Stimulated activated naive CD4-positive, alpha-beta T cell treated with Interleukin-2 at 50 U/mL for 16 hours (primary cell): ENCODE measurements at regions not wholly inside any gene's neighbourhood (a gene's known extent, or its start where the extent isn't known, plus 50 kb on each side); places are given as distances from the start of the nearest gene placed in this dataset.

Experiments used
- DNase-seq: peaks from one replicate; lab custom pipeline; 2025; lab: John Stamatoyannopoulos, UW

- DNase-seq: no peak
These were observed 68.3 kb upstream of the EDN1 start for GRCh38 chr6:12221856-12222255.

DNA sequence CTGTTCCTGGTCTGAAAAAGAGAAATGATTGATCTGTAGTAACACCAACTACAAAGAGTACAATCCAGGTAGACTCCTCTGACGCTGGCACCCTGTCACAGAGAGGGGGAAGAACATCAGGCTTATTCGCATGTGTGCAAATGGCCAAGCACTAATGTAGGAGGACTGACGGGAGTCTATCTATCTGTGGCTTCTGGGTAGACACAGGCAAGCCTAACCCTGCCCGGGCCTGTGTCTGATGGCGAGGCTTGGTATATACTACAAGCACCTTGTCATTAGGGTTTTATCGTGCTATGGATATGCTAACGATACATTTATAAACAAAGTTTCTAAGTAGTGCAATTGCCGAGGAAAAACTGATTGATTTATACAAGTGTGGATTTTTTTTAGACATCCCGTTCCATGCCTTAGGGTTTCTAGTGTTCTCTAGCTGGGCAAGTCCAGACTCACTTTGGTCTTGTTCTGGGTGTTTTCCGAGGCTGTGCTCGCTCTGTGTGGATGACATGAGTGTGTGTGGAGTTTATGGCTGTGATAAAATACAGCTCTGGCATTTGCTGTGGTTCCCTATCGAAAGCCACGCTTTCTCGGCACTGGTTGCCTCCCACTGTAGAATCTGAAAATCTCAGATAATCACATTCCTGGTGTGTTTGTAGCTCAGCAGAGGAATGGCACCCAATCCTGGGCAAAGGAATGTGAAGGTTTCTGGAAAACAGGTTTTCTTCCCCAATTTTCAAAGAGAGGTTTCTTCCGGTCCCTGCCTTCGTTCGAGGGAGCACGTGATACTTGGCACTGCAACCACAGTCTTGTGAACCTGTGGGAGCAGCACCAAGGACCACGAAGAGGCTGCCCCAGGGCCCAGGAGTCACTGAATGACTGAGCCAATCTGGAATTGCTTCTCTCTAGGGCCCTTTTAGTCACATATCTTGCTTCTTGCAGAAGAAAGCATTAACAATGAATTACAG is 67.5 kb upstream of the EDN1 start:
- DNase-seq: no peak

DNA sequence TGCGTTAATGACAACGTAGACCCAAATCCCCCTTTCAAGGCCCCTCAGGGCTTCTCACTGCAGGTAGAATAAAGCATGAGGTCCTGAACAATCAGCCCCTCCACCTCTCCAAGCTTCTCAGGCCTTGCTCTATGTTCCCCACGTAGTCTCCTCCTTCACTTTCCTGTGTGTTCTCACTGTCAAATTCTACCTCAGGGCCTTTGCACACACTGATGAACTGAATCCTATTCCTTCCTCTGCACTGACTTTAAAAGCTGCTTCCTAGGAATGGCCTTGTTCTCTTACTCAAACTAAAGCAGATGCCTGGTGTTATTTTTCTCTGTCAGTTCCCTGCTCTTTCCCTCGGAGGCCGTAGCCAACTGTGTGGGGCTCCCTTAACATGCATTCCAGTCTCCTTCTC is 66.8 kb upstream of the EDN1 start:
- no peak for DNase-seq

DNA sequence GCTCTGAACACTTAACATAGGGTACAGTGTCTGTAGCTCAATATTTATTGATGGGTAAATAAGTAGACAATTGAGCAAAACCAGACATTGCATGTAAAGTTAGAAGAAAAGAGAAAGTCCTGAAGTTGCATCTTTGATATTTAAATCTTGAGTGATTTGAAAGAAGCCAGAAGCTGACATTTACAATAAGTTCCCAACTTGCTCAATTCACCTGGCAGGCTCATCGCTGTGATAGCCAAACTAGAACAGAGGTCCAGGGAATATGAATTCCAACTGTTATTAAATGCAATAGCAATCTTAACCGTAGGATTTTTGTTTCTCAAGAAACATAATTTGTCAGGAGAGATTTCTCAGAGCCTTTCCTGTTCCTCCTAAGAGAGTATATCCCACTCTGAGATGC is 65.9 kb upstream of the EDN1 start:
- no peak for DNase-seq

DNA sequence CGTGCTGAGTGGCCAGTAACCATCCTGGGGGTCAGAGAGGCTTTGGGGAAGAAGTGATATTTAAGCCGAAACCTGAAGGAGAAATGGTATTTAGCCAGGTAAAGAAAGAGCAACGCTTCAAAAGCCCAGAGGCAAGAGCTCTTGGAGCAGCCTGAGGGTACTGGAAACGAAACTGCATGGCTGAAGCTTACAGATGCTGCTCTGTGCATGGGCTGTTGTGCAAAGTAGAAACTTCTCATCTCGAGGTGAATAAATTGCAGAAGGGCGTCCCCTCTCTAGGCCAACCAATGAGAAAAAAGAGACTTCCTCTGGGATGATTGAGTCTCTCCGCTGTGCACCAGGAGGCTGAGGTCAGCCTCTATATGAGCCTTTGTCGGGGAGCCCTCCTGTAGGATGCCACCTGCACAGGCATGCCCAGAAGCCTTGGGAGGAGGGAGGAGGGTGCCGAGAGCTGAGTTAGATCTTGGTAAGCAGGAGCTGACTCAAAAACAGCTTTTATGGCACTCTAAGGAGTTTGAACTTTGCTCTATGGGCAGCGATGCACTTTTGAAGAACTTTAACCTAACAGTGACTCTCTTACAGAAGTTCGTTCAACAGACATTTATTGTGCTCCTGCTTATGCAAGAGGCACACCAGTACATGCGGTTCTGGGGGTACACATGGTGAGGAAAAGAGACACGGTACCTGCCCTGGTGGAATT is 61.6 kb upstream of the EDN1 start:
- no peak for DNase-seq

GRCh38 chr6:12229332-12229731 is 60.8 kb upstream of the EDN1 start:
- DNase-seq: no peak

- no peak for DNase-seq
These were observed 59.6 kb upstream of the EDN1 start for GRCh38 chr6:12230523-12230922.

- DNase-seq: no peak
These were observed 57.8 kb upstream of the EDN1 start for GRCh38 chr6:12232339-12232738.

- DNase-seq: no peak
These were observed 57.3 kb upstream of the EDN1 start for GRCh38 chr6:12232821-12233220.

DNA sequence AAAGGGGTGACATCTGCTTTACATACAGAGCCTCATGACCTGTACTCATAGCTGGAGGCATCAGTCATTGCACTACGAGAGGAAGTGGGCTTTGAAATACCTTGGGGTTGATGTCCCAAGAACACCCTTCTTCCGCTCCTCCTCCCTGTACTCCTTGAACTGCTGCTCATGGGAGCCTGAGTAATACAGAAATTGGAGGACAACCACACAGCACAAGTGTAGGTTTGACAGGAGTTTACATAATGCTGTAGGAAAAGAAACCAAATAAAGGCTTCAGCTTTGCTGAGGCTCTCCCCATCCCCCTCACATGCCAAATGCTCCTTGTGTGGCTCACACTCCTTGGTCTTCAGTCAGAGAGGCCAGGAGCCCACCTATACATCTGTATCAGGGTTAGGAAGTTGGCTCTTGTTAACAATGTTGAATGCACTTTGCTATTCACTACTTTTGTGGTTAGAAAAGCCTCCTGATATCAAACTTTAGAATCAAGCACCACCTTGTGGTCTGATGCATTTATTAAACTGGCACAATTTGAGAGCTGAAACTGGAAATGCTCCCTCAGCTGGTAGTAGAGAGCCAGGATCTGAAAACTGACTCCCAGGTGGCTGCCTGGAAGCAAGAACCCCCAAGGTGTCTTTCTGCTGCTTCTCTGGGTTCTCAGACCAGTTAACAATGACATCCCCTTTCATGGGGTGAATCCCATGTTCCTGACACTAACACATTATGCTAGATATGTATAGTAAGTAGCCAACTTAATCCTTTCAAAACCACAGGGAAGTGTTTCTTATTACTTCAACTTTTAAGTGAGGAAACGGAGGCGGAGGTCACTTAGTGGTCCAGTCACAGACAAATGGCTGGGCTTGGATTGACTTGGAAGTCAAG is 56.2 kb upstream of the EDN1 start:
- peak; percentile 14 for DNase-seq

DNA sequence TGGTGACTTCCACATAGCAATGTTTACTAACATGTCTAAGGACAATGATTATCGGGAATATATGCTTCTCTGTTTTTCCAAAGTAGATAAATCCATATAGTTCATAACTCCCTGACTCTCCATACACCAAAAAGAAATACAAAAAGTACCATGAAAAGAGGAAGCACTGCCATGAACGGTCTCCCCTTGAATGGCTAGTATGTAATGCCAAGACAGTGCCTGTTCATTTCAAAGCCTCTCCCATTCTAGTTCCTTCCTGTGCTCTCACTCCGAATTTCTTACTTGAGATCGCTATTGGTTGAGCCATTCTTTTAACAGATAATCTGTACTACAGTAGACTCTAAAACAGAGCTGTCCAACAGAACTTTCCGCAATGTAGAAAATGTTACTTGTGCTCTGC is 54.8 kb upstream of the EDN1 start:
- no peak for DNase-seq

GRCh38 chr6:12238219-12238618 is 51.9 kb upstream of the EDN1 start:
- DNase-seq: peak; percentile 19
